Gastrocnemius medialis (tissue), 4 donors: ENCODE measurements at regions not wholly inside any gene's neighbourhood (a gene's known extent, or its start where the extent isn't known, plus 50 kb on each side); places are given as distances from the start of the nearest gene placed in this dataset.

Experiments
- POLR2A ChIP-seq, 2 donors: fragments of 450-650 bp; IDR thresholded peaks; one replicate each; pipeline ENCODE4 v1.6.1; 2017; ENCODE audit warnings: antibody characterized with exemption in 2 of 2, mild to moderate bottlenecking in 2 of 2, moderate library complexity in 2 of 2
- TF ChIP-seq, protein P1 (sequence below), 5 experiments: fragments of 450-650 bp in 3 of 5; fragments of 200-600 bp in 2 of 5; sonication (generic) in 2 of 5; IDR thresholded peaks in 4 of 5; conservative IDR thresholded peaks in 1 of 5; 1 replicate in 4 of 5; 2 replicates in 1 of 5; pipeline ENCODE4 v1.5.1; 2016 to 2019; ENCODE audit warnings: antibody characterized with exemption in 5 of 5, mild to moderate bottlenecking in 3 of 5, moderate library complexity in 3 of 5

- TF ChIP-seq, protein P1, sequence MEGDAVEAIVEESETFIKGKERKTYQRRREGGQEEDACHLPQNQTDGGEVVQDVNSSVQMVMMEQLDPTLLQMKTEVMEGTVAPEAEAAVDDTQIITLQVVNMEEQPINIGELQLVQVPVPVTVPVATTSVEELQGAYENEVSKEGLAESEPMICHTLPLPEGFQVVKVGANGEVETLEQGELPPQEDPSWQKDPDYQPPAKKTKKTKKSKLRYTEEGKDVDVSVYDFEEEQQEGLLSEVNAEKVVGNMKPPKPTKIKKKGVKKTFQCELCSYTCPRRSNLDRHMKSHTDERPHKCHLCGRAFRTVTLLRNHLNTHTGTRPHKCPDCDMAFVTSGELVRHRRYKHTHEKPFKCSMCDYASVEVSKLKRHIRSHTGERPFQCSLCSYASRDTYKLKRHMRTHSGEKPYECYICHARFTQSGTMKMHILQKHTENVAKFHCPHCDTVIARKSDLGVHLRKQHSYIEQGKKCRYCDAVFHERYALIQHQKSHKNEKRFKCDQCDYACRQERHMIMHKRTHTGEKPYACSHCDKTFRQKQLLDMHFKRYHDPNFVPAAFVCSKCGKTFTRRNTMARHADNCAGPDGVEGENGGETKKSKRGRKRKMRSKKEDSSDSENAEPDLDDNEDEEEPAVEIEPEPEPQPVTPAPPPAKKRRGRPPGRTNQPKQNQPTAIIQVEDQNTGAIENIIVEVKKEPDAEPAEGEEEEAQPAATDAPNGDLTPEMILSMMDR (IDR thresholded peaks at IDR 0.05 in 4 of 5, conservative IDR thresholded peaks at IDR 0.05 in 1 of 5) = no peak
- no peak for TF ChIP-seq POLR2A (IDR thresholded peaks at IDR 0.05)
These were observed 1477.9 kb downstream of the TBC1D22A start for GRCh38 chr22:48240148-48240934.
